ENCODE measurements at regions not wholly inside any gene's neighbourhood (a gene's known extent, or its start where the extent isn't known, plus 50 kb on each side); places are given as distances from the start of the nearest gene placed in this dataset.

GRCh38 chr14:48967419-48967818 lies 618.8 kb downstream of the RPS29 start:
- TF ChIP-seq CTCF (IDR thresholded peaks at IDR 0.05) = no peak
- no peak overlapping the region for H3K9ac ChIP-seq (ENCODE audit: insufficient read depth, low read length, poor library complexity, severe bottlenecking)
- no peaks in the 10 kb centered on the region for H3K36me3 Mint-ChIP-seq
- H3K9me3 Mint-ChIP-seq = peaks cover 0 to 4% (median 1%) of the 10 kb centered on the region in 7 donors
- intact Hi-C loops (cut with micrococcal nuclease) = no loop called here
- no peak for DNase-seq
- no peaks in the 10 kb centered on the region for H3K79me2 ChIP-seq (ENCODE audit: insufficient read depth, low read length)
- H3K9me3 ChIP-seq (replicated peaks in 1 of 2; ENCODE audit: control insufficient read depth in 1 of 2, insufficient read depth in 1 of 2, low read length in 2 of 2) = no peaks in the 10 kb centered on the region
- H3K4me1 ChIP-seq (ENCODE audit: control insufficient read depth in 1 of 2, insufficient read depth in 2 of 2, low read length in 2 of 2) = no peaks in the 10 kb centered on the region
- no peaks in the 10 kb centered on the region for H3K27me3 Mint-ChIP-seq (ENCODE audit: low read depth in 3 of 3)
- no peak overlapping the region for H3K4me3 Mint-ChIP-seq
- H3K27ac Mint-ChIP-seq = no peak overlapping the region
- no peak overlapping the region for H3K27ac ChIP-seq (ENCODE audit: low read depth in 1 of 2, low read length in 2 of 2)
- H3K27me3 ChIP-seq (ENCODE audit: control insufficient read depth in 2 of 2, insufficient read depth in 2 of 2, low read length in 2 of 2) = no peaks in the 10 kb centered on the region
- H2AFZ ChIP-seq (ENCODE audit: insufficient read depth, low read depth, low read length, poor library complexity, severe bottlenecking) = no peak overlapping the region
- no CpG with 5 or more reads among the region's 3 CpGs for WGBS (ENCODE audit: insufficient coverage)
- no peaks in the 10 kb centered on the region for H3K36me3 ChIP-seq (replicated peaks in 1 of 2; ENCODE audit: control insufficient read depth in 1 of 2, insufficient read depth in 2 of 2, low read length in 2 of 2)
- H3K4me3 ChIP-seq (replicated peaks in 1 of 3; ENCODE audit: low read depth in 2 of 3, low read length in 3 of 3) = no peak overlapping the region
- H3K4me1 Mint-ChIP-seq = no peaks in the 10 kb centered on the region
- H3K4me2 ChIP-seq (replicated peaks; ENCODE audit: extremely low read depth, low read length, poor library complexity, severe bottlenecking) = no peak overlapping the region
- no peaks in the 10 kb centered on the region for H4K20me1 ChIP-seq (ENCODE audit: insufficient read depth, low read length)

DNA sequence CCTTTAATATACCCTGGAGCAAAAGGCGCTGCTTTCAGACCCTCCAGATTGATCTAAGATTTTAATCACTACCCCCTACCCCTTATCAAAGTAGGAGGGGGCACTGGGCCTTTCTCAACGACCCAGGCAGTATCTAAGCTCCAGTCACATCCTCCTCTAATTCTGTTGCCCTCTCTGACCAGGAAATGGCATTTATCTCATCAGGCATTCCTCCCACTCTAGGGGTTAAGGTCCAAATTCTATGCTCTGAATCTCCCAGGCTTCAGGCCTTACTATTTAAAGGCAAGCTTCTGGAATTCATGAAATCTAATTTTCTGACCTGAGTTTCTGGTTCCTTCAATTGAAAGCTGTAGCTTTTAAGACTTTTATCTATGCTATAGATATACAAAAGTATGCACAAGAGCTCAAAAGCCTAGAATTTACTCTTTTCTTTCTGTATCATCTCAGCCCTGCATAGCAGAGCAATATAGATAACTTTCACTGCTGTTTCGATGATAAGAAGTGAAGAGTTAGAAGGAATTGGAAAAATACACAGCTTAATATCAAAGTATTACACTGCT lies 622.9 kb downstream of the RPS29 start:
- no peaks in the 10 kb centered on the region for H3K27me3 ChIP-seq (ENCODE audit: control insufficient read depth in 2 of 2, insufficient read depth in 2 of 2, low read length in 2 of 2)
- H3K9ac ChIP-seq (ENCODE audit: insufficient read depth, low read length, poor library complexity, severe bottlenecking) = no peak overlapping the region
- TF ChIP-seq CTCF (IDR thresholded peaks at IDR 0.05) = no peak
- no peak overlapping the region for H3K27ac ChIP-seq (ENCODE audit: low read depth in 1 of 2, low read length in 2 of 2)
- Mint-ChIP-seq H3K4me3 (no peak overlapping the region), H3K4me1 (no peaks in the 10 kb centered on the region), H3K27me3 (ENCODE audit: low read depth in 3 of 3) (no peaks in the 10 kb centered on the region), H3K27ac (no peak overlapping the region), H3K9me3 (peaks cover 0 to 4% (median 1%) of the 10 kb centered on the region in 7 donors), H3K36me3 (no peaks in the 10 kb centered on the region)
- intact Hi-C loops (cut with micrococcal nuclease) = no loop called here
- no peak overlapping the region for H3K4me3 ChIP-seq (replicated peaks in 1 of 3; ENCODE audit: low read depth in 2 of 3, low read length in 3 of 3)
- H3K4me1 ChIP-seq (ENCODE audit: control insufficient read depth in 1 of 2, insufficient read depth in 2 of 2, low read length in 2 of 2) = no peaks in the 10 kb centered on the region
- no peaks in the 10 kb centered on the region for H3K9me3 ChIP-seq (replicated peaks in 1 of 2; ENCODE audit: control insufficient read depth in 1 of 2, insufficient read depth in 1 of 2, low read length in 2 of 2)
- DNase-seq = no peak
- no peaks in the 10 kb centered on the region for H4K20me1 ChIP-seq (ENCODE audit: insufficient read depth, low read length)
- H3K4me2 ChIP-seq (replicated peaks; ENCODE audit: extremely low read depth, low read length, poor library complexity, severe bottlenecking) = no peak overlapping the region
- no peaks in the 10 kb centered on the region for H3K36me3 ChIP-seq (replicated peaks in 1 of 2; ENCODE audit: control insufficient read depth in 1 of 2, insufficient read depth in 2 of 2, low read length in 2 of 2)
- H2AFZ ChIP-seq (ENCODE audit: insufficient read depth, low read depth, low read length, poor library complexity, severe bottlenecking) = no peak overlapping the region
- WGBS (ENCODE audit: insufficient coverage) = no CpG with 5 or more reads among the region's 3 CpGs
- H3K79me2 ChIP-seq (ENCODE audit: insufficient read depth, low read length) = no peaks in the 10 kb centered on the region
